HG03457 (cell line): ENCODE measurements at regions not wholly inside any gene's neighbourhood (a gene's known extent, or its start where the extent isn't known, plus 50 kb on each side); places are given as distances from the start of the nearest gene placed in this dataset.
"Not testable (repeated sequence)": the region's sequence is repeated elsewhere in the genome, so short reads cannot be mapped to it uniquely, and the experiment has no call there.

ENCODE experiments used
- ATAC-seq: cut with Tn5 transposase; IDR thresholded peaks from one replicate; pipeline ENCODE4 v1.9.1; 2021; ENCODE audit warnings: moderate number of reproducible peaks; ENCODE audit not compliant: unreplicated experiment

DNA sequence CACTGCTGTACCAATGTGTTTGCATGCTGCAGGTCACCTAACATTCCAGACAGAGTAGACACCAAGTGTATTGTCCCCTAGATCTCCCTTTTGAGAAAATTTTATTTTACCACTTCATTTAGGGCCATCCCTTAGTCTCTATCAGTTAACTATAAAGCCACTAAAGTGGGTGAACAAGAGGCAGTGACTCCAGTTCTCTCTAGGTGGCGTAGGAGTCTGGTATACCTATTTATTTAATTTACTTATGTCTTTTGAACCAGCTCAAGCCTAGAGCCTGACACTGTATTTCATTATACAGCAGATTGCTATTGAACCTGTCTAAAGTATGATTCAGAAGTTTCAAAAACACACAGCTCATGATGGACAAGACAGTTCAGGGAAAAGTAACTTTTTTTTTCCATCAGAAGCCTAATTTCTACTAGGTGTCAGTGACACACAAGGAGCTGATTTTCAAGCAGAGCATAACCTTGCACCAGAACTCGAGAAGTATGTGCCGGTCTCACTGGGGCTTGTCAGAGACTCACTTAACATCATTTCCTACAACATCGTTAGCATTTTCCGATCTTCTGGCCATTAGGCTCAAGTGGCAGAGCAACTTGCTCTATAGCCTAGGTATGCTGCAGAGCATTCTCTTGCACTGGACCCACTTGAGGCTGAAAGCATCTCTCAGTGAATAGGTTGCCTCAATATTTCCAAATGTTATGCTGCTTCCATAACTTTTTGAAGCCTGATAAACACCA, 175.4 kb downstream of the CDC14C start:
- no peak for ATAC-seq

DNA sequence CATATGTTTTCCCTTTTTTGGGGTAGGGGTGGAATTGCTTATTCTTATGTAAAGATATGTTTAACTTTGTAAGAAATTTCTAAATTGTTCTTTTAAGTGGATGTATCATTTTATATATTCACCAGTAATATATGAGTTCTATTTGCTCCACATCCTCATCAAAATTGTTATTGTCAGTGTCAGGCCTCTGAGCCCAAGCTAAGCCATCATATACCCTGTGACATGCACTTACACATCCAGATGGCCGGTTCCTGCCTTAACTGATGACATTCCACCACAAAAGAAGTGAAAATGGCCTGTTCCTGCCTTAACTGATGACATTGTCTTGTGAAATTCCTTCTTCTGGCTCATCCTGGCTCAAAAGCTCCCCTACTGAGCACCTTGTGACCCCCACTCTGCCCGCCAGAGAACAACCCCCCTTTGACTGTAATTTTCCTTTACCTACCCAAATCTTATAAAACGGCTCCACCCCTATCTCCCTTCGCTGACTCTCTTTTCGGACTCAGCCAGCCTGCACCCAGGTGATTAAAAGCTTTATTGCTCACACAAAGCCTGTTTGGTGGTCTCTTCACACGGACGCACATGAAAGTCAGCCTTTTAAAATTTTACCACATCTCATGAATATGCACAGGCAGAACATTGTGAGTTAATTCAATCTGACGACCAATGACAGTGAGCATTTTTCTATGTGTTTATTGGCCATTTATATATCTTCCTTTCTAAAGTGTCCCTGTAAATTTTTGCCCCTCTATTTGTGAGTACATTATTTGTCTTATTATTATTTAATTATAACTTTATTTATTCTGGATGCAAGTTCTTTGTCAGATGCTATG, 176.8 kb downstream of the CDC14C start:
- not testable (repeated sequence) for ATAC-seq

DNA sequence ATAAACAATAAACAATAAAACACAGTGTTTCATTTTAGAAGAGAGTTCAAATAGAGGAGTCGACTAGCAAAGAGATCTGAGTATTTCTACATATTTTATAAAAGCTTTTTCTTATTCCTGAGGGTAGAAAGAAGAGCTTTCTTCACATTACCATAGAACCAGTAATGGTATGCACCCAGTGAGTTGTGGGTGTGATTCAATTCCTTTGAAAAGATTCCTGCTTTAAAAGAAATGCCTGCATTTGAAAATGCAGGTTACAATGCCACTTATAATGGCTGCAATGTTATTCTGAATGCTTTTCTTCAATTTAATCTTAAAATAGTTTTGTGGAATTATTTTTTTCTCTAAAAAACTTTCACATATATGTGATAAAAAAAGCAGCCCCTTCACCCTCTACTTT, 178.1 kb downstream of the CDC14C start:
- no peak for ATAC-seq

DNA sequence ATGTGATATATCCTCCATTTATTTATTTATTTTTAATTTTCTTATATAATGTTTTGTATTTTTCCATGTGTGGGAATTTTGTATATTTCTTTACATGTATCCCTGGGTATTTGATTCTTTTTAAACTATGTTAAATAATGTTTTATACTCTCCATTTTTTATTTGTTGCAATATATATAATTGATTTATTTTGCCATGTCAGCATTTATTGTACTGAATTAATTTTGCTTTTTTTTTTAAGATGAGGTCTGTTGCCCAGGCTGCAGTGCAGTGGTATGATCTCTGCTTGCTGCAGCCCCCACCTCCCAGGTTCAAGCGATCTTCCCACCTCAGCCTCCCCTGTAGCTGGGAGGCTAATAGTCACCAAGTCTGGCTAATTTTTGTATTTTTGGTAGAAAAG, 187.4 kb downstream of the CDC14C start:
- no peak for ATAC-seq

DNA sequence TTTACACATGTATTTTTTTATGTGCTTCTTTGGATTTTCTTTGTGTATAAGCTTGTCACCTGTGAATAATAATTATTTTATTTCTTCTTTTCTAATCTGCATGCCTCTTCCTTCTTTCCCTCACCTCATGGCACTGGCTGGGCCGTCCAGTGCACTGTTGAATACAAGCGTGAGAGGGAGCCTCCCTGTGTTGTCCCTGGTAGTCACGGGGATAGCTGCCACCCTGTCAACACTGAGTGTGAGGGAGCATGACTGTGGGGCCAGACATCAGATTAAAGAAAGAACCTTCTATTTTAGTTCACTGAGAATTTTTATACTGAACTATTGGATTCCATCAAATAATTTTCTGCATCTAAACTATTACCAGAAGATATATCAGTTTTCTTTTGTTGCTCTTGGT, 187.9 kb downstream of the CDC14C start:
- no peak for ATAC-seq

DNA sequence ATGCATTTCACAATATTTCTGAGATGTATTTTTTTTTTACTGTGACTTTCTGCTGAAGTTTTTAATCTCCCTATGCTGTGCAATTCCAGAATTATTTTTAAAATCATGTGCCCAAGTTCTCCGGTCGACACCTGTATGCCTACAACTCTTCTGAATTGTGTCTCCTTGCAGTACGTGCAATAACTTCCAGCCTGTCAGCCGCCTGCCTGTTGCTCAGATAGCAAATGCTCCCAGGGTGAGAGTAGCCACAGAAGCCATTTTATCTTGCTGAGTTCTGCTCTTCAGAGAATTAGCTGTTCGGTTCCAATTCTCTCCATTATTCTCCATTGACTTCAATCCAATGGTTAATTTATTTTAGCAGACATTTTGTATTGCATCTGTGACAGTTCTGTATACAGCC, 188.3 kb downstream of the CDC14C start:
- ATAC-seq, result no peak

DNA sequence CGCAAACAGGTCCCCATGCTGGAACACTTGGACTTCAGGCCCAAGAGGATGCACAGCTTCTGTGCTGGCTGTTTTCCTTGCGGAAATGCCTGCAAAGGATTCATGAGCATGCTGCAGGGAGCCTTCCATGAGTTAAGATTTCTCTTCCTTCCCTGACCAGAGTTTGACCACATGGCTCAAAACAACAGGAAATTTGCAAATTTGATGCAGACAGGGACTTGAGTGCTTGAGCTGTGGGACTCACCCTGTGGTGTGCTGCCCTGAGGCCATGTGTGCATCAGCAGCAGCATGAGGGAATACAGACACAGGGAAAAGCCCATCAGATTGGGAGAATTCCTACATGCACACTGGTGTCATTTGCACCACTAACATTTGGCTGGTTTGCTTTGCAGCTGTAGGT, 195.4 kb downstream of the CDC14C start:
- ATAC-seq, result no peak

DNA sequence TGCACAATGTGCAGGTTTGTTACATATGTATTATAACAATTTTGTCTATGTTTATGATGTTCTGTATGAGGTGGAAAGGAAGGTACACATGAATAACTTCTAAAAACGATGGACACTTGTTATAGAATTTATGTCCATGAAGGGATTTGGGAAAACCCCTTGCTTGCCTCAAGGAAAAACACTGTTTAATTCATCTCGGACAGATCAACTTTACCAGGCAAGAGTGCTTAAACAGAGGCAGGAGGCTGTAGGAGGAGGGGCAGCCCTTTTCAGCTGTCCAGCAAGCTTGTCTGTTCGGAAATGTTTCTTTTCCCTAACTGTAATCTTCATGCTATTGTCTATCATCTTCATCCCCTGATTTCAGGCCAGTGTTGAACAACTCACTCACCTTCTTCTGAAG, 200.9 kb downstream of the CDC14C start:
- ATAC-seq, result no peak

DNA sequence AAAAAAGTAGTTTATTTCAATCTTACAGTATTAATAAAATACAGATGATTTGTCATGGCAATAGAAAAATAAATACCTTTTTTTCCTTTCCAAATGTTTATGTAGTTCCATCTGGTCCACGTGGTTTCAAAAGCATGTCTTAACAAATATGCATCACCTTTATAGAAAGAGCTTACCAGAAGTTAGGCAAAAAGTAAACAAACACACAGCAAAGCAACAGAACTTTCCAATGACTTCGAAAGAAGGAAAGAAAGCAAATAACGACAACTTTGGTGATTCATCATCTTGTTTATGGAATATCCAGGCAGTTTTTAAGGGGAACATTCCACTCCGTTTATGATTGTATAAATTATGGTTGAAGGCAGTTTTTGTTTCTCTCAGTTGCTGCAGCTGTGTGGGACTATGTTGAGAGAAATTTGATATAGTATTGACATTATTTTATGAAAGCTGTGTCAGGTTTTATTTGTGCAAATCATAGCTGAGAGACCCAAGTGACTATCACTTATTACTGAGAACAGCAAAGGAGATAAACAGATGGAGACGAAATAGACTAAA, 203.1 kb downstream of the CDC14C start:
- ATAC-seq, result no peak

DNA sequence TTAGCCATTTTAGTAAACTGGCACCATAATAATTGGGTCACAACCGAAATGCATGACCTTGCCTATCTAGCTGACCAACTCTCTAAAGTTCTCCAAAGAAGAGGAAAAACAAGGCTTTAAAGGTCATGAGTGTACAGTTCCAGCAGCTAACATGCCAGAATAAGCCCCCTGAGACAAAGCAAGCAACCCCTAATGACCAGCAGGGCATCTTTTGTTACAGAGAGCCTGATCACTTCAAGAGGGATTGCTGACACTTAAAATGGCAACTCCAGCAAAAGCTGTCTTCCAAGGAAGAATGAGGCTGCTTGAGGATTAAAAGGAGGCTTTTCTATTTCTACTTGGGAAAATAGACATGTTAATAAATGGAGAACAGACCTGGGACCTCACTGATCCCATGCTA, 213.6 kb downstream of the CDC14C start:
- ATAC-seq, result no peak

DNA sequence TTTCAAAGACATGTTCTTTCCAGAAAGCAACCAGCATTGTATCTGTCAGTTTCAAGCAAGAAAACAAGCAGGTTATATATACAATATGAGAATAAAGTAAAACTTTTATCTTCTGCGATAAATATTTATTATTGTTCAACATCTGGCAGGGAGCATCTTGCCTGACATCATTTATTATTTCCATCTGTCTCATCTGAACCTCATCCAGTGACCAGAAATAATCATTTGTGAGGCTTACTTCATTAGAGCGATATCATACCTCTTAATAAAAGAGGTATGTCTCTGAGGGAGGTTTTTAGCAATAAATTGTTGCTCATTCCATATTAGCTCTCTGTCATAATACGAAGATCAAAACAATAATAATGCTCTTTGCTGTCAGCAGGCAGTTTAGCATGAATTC, 226.1 kb downstream of the CDC14C start:
- ATAC-seq, result no peak

DNA sequence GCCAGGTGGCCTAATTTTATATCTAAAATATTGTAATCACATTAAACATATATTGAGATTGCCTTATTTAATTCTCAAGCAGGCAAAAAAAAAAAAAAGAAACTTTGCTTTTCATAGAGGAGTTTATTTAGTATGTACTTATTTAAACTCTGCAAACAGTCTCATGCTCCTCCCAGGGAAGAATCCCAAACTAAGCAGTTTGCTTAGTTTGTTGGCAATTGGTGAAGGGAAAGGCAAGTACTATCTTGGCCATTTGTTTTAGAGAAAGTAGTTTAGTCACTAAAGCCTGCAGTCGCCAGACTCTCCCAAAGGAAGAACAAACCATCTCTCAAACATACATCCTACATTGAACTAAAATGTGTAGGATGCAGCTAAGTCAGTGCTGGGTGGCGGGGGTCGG, 226.8 kb downstream of the CDC14C start:
- no peak for ATAC-seq

DNA sequence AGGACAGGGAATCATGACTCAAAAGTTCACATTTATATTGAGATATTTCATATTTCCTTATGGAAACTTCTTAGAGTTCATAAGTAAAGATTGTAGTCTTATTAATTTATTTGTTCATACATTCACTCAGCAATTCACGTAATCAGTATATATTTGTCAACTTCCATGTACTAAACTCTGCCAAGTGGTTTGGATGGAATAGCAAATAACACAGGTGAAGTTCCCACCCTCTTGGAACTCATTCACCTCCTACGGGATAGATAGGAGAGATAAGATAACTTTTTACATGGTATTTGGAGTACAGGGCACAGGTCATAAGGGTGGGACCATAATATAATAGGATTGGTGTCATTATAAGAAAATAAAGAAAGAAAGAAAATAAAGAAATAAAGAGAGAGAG, 234.0 kb downstream of the CDC14C start:
- ATAC-seq, result no peak

DNA sequence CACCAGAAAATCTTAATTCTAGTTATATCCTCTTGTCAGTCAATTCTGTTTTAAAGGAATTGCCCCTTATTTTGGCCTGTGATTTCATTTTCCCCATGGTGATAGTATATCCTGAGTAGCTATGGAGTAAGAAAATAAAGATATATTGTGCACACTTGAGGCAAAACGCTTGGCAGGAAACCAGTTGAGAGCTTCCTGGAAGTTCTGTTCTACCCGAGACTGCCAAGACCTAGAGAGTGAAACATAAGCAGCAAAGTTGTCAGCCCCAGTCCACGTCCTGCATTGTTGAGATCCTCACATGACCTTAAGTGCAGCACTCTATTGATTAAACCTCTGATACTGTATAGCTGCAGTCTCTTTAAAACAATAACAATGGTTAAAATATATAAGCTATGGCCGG, 235.2 kb downstream of the CDC14C start:
- ATAC-seq, result no peak

DNA sequence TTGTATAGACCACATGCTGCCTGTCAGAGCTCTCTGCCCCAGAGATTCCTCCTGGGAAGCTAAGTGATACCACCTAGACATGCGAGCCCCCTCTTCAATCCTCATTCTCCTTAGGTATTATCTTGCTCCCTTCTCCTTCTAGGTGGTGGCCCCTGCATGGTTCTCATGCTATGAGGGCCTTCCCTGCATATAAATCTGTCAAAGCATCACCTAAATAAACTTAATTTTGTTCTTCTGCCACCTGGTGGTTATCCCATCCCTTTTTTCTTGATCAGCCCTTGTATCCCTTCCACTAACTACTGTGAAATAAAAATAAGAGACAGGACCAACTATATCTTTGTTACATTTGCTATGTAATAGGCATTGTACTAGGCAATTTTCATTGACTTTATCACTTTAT, 242.1 kb downstream of the CDC14C start:
- no peak for ATAC-seq

DNA sequence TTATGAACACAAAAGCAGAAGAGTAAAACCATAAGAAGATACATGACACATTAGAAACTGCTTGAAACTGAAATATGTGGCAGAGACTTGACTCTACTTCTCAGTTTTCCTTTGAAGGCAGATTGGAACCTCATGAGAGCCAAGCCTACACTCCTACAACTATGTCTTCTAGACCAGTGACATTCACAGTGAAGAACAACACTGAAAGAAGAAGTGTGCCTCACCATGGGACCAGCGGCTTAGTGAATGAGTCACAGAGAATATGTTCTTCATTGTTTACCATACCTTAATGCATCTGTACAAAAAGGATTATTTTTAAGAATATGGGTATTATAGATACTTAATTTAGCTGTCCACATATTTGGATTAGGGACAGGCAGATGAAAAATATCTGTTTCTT, 248.3 kb downstream of the CDC14C start:
- ATAC-seq, result no peak

DNA sequence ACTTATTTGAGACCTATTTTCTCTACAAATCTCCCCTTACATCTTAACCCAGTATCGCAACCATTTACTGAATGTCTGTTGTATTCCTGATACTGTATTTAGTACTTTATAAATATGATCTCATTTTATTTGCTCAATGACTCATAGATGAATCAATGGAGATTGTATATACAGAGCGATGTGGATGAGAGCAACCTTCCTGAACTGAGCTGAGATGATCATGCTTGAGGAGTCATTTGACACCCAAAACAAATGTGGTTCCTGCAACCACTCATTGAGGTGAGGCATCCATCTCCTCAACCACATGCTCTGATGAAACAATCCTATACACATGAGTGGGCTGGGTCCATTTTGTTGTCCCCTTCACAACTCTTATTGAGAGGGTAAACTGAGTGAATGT, 250.0 kb downstream of the CDC14C start:
- no peak for ATAC-seq

DNA sequence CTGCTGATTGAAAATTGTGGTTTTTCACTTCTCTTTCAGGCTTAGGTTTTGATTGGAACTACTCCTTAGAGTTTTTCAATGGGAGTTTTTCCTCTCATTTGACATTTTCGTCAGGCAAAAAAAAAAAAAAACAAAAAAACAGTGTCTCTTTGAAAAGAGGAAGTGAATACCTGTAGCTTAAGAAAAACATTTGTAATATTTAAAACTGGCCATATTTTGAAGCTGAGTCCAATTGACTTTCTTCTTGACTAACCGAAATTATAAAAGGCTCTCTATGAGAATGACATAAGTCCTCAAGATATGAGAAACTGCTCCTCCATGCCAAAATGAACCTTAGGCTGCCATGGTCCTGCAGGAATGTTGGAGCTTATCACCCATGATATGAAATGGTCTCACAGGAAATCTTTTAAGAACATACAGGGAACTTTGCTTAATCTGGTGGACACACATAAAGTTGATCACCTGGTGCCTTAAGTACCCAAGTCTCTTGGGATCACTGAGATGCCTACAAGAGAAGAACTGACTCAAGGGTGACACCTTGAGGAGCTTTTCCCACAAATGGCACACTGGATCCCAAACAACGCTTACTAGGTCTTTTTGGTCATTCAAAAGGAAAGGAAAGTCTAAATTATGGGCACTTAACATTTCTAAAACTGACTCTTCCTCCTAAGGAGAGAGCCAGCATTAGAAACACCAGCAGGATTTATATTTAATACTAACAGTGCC, 263.4 kb downstream of the CDC14C start:
- no peak for ATAC-seq

DNA sequence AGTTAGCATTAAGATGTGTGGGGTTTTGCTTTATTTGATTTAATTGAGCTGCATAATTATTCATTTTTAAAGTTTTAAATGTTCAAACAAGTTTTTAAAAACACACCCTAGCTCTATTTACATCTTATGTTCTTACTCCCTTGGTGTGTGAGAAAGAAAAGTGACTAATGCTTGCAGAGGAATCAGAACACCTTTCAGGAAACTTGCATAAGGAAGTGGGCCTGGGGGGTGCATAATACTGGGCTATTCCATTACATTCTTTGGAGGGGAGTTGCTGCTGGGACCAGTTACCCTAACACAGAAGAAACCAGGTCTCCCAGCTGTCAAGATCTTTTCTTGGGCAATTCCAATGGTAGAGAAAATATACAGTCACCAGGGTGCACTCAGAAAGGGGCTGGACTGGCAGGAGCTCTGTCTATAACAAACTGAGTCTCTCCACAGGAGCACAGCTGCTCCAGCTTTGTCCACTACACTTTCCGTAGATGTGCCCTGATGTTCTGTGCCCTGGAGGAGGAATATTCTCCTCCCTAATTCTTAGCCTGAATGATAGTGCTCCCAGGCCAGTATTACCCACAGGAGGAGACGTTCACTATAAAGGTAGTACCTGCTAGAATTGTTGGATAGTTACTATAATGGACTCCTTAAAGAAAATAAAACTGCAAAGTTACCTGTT, 304.2 kb downstream of the CDC14C start:
- ATAC-seq, result no peak

DNA sequence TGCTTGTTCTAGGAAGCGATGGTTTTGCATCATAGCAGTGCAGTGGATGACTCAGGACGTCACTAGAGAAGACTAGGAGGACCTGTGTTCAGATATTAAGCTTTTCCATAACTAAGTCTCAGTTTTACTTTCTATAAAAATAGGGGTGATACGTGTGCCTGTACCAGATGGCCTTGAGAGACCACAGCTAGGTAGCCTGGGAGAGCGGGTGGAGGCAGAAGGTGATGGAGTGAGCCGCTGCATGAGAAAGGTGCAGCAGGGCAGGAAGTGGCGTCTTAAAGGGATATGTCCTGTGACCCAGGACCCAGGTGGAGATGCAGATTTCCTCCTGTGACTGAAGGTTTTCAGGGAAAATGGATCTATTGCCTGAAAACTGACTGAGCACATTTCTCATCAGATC, 304.9 kb downstream of the CDC14C start:
- ATAC-seq, result no peak

DNA sequence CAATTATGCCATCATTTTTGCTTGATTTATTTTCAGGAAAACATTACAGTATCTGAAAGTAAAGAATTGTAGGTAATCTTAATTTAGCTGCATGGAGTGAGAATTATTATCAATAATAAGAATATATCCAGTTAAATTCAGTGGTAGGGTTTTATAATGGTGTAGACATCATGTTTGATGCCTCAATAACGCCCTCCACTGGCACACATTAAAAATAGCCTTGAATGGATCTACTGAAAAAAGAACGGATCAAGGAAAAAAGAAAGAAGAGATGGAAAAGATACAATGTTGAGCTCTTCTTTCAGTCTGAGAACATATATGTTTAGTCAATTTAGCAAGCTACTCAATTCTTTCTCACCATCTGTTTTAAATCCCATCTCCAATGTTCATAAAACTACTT, 319.2 kb downstream of the CDC14C start:
- ATAC-seq, result no peak
